GM23338 (cell line): ENCODE measurements at regions not wholly inside any gene's neighbourhood (a gene's known extent, or its start where the extent isn't known, plus 50 kb on each side); places are given as distances from the start of the nearest gene placed in this dataset.

Source experiments
- CREB1 ChIP-seq: fragments of 250-450 bp; sonication (Bioruptor Pico); IDR thresholded peaks from 2 replicates; pipeline ENCODE4 v1.5.0; 2020; ENCODE audit warnings: low read depth, mild to moderate bottlenecking, moderate library complexity
- EZH2phosphoT487 ChIP-seq: fragments of 200-600 bp; sonication (generic); IDR thresholded peaks from one replicate; pipeline ENCODE4 v1.8.1; 2018; ENCODE audit warnings: antibody characterized with exemption; ENCODE audit not compliant: unreplicated experiment
- POLR2AphosphoS5 ChIP-seq: IDR thresholded peaks from 2 replicates; pipeline ENCODE4 v1.6.1; 2016; ENCODE audit warnings: antibody characterized with exemption, low read depth
- ZNF114 ChIP-seq: fragments of 250-450 bp; sonication (Bioruptor Pico); IDR thresholded peaks from 2 replicates; pipeline ENCODE4 v1.5.0; 2020; ENCODE audit warnings: mild to moderate bottlenecking, moderate library complexity
- ZNF331 ChIP-seq: fragments of 250-450 bp; sonication (Bioruptor Pico); IDR thresholded peaks from 2 replicates; pipeline ENCODE4 v1.5.0; 2020; ENCODE audit warnings: low read depth, mild to moderate bottlenecking, moderate library complexity
- TF ChIP-seq, protein P1 (sequence below), 2 experiments: fragments of 200-600 bp in 1 of 2; sonication (generic) in 1 of 2; conservative IDR thresholded peaks; 2 replicates each; pipeline versions ENCODE4 v1.5.1 to v1.6.1; 2016 to 2017; ENCODE audit warnings: antibody characterized with exemption in 2 of 2, low read depth in 2 of 2, mild to moderate bottlenecking in 2 of 2, moderate library complexity in 1 of 2
- TF ChIP-seq, protein P2 (sequence below): IDR thresholded peaks from one replicate; pipeline ENCODE4 v1.6.1; 2018; ENCODE audit warnings: antibody characterized with exemption; ENCODE audit not compliant: unreplicated experiment
- TF ChIP-seq, protein P3 (sequence below): IDR thresholded peaks from 2 replicates; pipeline ENCODE4 v1.6.1; 2016; ENCODE audit warnings: antibody characterized with exemption

DNA sequence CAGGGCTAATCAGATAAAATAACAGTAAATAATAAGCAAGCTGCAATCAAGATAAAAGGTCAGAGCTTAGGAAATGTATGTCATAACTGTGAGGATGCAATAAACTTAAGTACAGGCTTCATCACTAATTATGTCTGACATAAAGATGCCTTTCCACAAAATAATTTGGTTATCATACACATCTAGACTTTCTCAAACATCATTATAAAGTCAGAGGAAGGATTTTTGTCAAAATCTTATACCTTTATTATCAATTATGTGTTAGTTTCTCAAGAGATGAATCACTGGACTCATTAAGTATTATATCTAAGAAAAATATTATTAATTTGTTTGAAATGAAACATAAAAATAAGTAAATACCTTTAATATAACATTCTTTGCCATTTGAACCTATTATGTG is 695.4 kb upstream of the INTU start:
- TF ChIP-seq, protein P1, sequence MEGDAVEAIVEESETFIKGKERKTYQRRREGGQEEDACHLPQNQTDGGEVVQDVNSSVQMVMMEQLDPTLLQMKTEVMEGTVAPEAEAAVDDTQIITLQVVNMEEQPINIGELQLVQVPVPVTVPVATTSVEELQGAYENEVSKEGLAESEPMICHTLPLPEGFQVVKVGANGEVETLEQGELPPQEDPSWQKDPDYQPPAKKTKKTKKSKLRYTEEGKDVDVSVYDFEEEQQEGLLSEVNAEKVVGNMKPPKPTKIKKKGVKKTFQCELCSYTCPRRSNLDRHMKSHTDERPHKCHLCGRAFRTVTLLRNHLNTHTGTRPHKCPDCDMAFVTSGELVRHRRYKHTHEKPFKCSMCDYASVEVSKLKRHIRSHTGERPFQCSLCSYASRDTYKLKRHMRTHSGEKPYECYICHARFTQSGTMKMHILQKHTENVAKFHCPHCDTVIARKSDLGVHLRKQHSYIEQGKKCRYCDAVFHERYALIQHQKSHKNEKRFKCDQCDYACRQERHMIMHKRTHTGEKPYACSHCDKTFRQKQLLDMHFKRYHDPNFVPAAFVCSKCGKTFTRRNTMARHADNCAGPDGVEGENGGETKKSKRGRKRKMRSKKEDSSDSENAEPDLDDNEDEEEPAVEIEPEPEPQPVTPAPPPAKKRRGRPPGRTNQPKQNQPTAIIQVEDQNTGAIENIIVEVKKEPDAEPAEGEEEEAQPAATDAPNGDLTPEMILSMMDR (conservative IDR thresholded peaks at IDR 0.05; ENCODE audit: low read depth in 2 of 2) = no peak
- TF ChIP-seq, protein P2, sequence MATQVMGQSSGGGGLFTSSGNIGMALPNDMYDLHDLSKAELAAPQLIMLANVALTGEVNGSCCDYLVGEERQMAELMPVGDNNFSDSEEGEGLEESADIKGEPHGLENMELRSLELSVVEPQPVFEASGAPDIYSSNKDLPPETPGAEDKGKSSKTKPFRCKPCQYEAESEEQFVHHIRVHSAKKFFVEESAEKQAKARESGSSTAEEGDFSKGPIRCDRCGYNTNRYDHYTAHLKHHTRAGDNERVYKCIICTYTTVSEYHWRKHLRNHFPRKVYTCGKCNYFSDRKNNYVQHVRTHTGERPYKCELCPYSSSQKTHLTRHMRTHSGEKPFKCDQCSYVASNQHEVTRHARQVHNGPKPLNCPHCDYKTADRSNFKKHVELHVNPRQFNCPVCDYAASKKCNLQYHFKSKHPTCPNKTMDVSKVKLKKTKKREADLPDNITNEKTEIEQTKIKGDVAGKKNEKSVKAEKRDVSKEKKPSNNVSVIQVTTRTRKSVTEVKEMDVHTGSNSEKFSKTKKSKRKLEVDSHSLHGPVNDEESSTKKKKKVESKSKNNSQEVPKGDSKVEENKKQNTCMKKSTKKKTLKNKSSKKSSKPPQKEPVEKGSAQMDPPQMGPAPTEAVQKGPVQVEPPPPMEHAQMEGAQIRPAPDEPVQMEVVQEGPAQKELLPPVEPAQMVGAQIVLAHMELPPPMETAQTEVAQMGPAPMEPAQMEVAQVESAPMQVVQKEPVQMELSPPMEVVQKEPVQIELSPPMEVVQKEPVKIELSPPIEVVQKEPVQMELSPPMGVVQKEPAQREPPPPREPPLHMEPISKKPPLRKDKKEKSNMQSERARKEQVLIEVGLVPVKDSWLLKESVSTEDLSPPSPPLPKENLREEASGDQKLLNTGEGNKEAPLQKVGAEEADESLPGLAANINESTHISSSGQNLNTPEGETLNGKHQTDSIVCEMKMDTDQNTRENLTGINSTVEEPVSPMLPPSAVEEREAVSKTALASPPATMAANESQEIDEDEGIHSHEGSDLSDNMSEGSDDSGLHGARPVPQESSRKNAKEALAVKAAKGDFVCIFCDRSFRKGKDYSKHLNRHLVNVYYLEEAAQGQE = no peak
- TF ChIP-seq EZH2phosphoT487 = no peak
- TF ChIP-seq ZNF114 (CRISPR knock-in tag) = no peak
- TF ChIP-seq POLR2AphosphoS5 = no peak
- no peak for TF ChIP-seq CREB1 (CRISPR knock-in tag)
- TF ChIP-seq, protein P3, sequence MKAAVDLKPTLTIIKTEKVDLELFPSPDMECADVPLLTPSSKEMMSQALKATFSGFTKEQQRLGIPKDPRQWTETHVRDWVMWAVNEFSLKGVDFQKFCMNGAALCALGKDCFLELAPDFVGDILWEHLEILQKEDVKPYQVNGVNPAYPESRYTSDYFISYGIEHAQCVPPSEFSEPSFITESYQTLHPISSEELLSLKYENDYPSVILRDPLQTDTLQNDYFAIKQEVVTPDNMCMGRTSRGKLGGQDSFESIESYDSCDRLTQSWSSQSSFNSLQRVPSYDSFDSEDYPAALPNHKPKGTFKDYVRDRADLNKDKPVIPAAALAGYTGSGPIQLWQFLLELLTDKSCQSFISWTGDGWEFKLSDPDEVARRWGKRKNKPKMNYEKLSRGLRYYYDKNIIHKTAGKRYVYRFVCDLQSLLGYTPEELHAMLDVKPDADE = no peak
- TF ChIP-seq ZNF331 (CRISPR knock-in tag) = no peak
